ENCODE measurements at regions not wholly inside any gene's neighbourhood (a gene's known extent, or its start where the extent isn't known, plus 50 kb on each side); places are given as distances from the start of the nearest gene placed in this dataset.

DNA sequence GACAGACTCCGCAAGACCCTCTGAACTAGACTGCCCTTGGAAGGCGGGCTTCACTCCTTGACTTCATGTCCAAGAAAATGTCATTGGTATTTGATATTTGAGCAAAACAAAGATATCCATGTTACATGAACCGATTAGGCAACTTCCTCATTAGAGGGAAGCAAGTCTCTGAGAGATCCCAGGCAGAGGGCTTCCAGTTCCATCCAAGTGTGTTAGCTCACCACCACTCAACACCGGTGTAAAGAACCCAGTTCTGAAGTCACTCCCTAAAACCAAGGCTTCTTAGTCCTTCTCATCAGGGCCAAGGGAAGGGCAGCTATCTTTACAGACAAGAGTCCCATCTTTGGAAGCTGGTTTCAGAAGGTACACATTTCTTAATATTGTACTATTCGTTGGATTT lies 87.2 kb upstream of the CDKN3 start:
- Histone ChIP-seq H4K20me1 (ENCODE audit: insufficient read depth, low read length) (no peaks in the 10 kb centered on the region), H3K9ac (ENCODE audit: insufficient read depth, low read length, poor library complexity, severe bottlenecking) (no peak overlapping the region), H2AFZ (ENCODE audit: insufficient read depth, low read depth, low read length, poor library complexity, severe bottlenecking) (no peak overlapping the region), H3K4me1 (ENCODE audit: control insufficient read depth in 1 of 2, insufficient read depth in 2 of 2, low read length in 2 of 2) (no peaks in the 10 kb centered on the region), H3K4me3 (replicated peaks in 1 of 3; ENCODE audit: low read depth in 2 of 3, low read length in 3 of 3) (no peak overlapping the region), H3K36me3 (replicated peaks in 1 of 2; ENCODE audit: control insufficient read depth in 1 of 2, insufficient read depth in 2 of 2, low read length in 2 of 2) (no peaks in the 10 kb centered on the region), H3K9me3 (replicated peaks in 1 of 2; ENCODE audit: control insufficient read depth in 1 of 2, insufficient read depth in 1 of 2, low read length in 2 of 2) (no peaks in the 10 kb centered on the region), H3K27me3 (ENCODE audit: control insufficient read depth in 2 of 2, insufficient read depth in 2 of 2, low read length in 2 of 2) (peaks cover 0 to 2% of the 10 kb centered on the region in 2 donors), H3K27ac (ENCODE audit: low read depth in 1 of 2, low read length in 2 of 2) (no peak overlapping the region), H3K4me2 (replicated peaks; ENCODE audit: extremely low read depth, low read length, poor library complexity, severe bottlenecking) (no peak overlapping the region), H3K79me2 (ENCODE audit: insufficient read depth, low read length) (no peaks in the 10 kb centered on the region)
- no peaks in the 10 kb centered on the region for H3K36me3 Mint-ChIP-seq
- TF ChIP-seq, protein P1, sequence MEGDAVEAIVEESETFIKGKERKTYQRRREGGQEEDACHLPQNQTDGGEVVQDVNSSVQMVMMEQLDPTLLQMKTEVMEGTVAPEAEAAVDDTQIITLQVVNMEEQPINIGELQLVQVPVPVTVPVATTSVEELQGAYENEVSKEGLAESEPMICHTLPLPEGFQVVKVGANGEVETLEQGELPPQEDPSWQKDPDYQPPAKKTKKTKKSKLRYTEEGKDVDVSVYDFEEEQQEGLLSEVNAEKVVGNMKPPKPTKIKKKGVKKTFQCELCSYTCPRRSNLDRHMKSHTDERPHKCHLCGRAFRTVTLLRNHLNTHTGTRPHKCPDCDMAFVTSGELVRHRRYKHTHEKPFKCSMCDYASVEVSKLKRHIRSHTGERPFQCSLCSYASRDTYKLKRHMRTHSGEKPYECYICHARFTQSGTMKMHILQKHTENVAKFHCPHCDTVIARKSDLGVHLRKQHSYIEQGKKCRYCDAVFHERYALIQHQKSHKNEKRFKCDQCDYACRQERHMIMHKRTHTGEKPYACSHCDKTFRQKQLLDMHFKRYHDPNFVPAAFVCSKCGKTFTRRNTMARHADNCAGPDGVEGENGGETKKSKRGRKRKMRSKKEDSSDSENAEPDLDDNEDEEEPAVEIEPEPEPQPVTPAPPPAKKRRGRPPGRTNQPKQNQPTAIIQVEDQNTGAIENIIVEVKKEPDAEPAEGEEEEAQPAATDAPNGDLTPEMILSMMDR (IDR thresholded peaks at IDR 0.05) = no peak
- no peak overlapping the region for H3K4me3 Mint-ChIP-seq
- intact Hi-C loops (cut with micrococcal nuclease) = no loop called here
- no peaks in the 10 kb centered on the region for H3K4me1 Mint-ChIP-seq
- WGBS (ENCODE audit: insufficient coverage) = 100% methylated on average over 1 of the region's 5 CpGs
- DNase-seq = no peak
- H3K9me3 Mint-ChIP-seq = peaks cover 0 to 4% (median 0%) of the 10 kb centered on the region in 7 donors
- H3K27me3 Mint-ChIP-seq (ENCODE audit: low read depth in 3 of 3) = peaks cover 3 to 8% (median 4%) of the 10 kb centered on the region in 3 donors
- no peak overlapping the region for H3K27ac Mint-ChIP-seq

DNA sequence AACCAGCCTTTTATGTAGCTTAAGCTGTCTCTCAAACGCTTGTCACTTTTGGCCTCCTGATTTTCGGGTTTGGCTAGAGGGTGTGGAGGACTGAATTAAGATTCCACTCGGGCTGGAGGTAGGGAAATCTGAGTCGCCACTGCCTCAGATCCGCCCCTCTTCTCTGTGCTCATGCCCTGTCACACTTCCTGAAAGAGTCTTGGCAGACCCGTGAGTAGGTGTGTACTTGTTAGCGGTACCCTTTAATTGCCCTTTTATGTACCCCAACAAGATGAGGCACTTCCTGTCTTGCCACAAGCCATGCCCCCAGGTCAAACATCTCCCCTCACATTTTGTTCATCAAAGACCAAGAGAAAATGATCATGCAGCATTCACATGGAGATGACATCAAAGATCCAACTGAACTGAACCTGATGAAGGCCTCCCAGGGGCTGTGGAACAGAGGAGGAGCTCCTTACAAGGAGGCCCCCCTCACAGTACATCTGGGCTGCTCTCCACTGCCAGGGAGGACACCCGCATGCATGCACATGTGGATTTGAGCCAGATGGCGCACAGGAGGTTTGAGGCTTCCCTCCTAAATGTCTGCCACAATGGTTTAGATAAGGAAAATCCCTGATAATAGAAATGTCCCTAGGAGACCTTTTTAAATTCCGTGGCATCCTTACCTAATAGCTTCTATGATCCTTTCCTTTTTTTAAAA lies 86.5 kb upstream of the CDKN3 start:
- Histone ChIP-seq H3K27ac (ENCODE audit: low read depth in 1 of 2, low read length in 2 of 2) (no peak overlapping the region), H3K36me3 (replicated peaks in 1 of 2; ENCODE audit: control insufficient read depth in 1 of 2, insufficient read depth in 2 of 2, low read length in 2 of 2) (no peaks in the 10 kb centered on the region), H3K9ac (ENCODE audit: insufficient read depth, low read length, poor library complexity, severe bottlenecking) (no peak overlapping the region), H3K4me3 (replicated peaks in 1 of 3; ENCODE audit: low read depth in 2 of 3, low read length in 3 of 3) (no peak overlapping the region), H3K79me2 (ENCODE audit: insufficient read depth, low read length) (no peaks in the 10 kb centered on the region), H3K4me2 (replicated peaks; ENCODE audit: extremely low read depth, low read length, poor library complexity, severe bottlenecking) (no peak overlapping the region), H2AFZ (ENCODE audit: insufficient read depth, low read depth, low read length, poor library complexity, severe bottlenecking) (no peak overlapping the region), H3K27me3 (ENCODE audit: control insufficient read depth in 2 of 2, insufficient read depth in 2 of 2, low read length in 2 of 2) (peaks cover 0 to 2% of the 10 kb centered on the region in 2 donors), H3K9me3 (replicated peaks in 1 of 2; ENCODE audit: control insufficient read depth in 1 of 2, insufficient read depth in 1 of 2, low read length in 2 of 2) (no peaks in the 10 kb centered on the region), H4K20me1 (ENCODE audit: insufficient read depth, low read length) (no peaks in the 10 kb centered on the region), H3K4me1 (ENCODE audit: control insufficient read depth in 1 of 2, insufficient read depth in 2 of 2, low read length in 2 of 2) (no peaks in the 10 kb centered on the region)
- H3K36me3 Mint-ChIP-seq = no peaks in the 10 kb centered on the region
- no peak overlapping the region for H3K27ac Mint-ChIP-seq
- TF ChIP-seq, protein P1 (IDR thresholded peaks at IDR 0.05) = no peak
- no peak overlapping the region for H3K4me3 Mint-ChIP-seq
- intact Hi-C loops (cut with micrococcal nuclease) = no loop called here
- WGBS (ENCODE audit: insufficient coverage) = 100% methylated on average over 1 of the region's 10 CpGs
- H3K27me3 Mint-ChIP-seq (ENCODE audit: low read depth in 3 of 3) = peaks cover 2 to 10% (median 6%) of the 10 kb centered on the region in 3 donors
- DNase-seq = no peak
- no peaks in the 10 kb centered on the region for H3K4me1 Mint-ChIP-seq
- H3K9me3 Mint-ChIP-seq = peaks cover 0 to 4% (median 0%) of the 10 kb centered on the region in 7 donors

Data from CD14-positive monocyte (primary cell).